GM10266 (cell line): ENCODE measurements at regions not wholly inside any gene's neighbourhood (a gene's known extent, or its start where the extent isn't known, plus 50 kb on each side); places are given as distances from the start of the nearest gene placed in this dataset.
A peak's percentile ranks its signal among the peaks of the same experiment; 100 is the strongest.

Source experiments
- DNase-seq: peaks from one replicate; pipeline ENCODE4 v3.0.0; 2012; ENCODE audit errors: extremely low spot score
- TF ChIP-seq, protein P1 (sequence below): IDR thresholded peaks from 2 replicates; pipeline ENCODE4 v1.5.1; 2012; ENCODE audit warnings: mild to moderate bottlenecking, low read depth; ENCODE audit not compliant: control insufficient read depth, insufficient read depth; ENCODE audit errors: missing control alignments

- no peak for DNase-seq
- TF ChIP-seq, protein P1, sequence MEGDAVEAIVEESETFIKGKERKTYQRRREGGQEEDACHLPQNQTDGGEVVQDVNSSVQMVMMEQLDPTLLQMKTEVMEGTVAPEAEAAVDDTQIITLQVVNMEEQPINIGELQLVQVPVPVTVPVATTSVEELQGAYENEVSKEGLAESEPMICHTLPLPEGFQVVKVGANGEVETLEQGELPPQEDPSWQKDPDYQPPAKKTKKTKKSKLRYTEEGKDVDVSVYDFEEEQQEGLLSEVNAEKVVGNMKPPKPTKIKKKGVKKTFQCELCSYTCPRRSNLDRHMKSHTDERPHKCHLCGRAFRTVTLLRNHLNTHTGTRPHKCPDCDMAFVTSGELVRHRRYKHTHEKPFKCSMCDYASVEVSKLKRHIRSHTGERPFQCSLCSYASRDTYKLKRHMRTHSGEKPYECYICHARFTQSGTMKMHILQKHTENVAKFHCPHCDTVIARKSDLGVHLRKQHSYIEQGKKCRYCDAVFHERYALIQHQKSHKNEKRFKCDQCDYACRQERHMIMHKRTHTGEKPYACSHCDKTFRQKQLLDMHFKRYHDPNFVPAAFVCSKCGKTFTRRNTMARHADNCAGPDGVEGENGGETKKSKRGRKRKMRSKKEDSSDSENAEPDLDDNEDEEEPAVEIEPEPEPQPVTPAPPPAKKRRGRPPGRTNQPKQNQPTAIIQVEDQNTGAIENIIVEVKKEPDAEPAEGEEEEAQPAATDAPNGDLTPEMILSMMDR: no peak
Measured at GRCh38 chr2:163157891-163158496, 319.4 kb upstream of the KCNH7 start.

DNA sequence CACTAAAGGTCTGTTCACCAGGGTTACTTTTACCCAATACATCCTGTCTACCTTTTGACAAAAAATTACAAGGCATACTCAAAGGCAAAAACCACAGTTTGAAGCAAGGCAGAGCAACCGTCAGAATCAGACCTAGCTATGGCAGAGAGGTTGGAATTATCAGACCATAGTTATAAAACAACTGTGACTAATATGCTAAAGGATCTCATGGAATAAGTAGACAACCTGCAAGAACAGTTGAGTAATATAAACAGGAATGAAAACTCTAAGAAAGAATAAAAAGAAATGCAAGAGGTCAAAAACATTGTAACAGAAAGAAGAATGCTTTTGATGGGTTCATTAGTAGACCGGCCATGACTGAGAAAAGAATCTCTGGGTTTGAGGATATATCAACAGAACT lies 318.8 kb upstream of the KCNH7 start:
- TF ChIP-seq, protein P1: no peak
- DNase-seq: no peak

DNA sequence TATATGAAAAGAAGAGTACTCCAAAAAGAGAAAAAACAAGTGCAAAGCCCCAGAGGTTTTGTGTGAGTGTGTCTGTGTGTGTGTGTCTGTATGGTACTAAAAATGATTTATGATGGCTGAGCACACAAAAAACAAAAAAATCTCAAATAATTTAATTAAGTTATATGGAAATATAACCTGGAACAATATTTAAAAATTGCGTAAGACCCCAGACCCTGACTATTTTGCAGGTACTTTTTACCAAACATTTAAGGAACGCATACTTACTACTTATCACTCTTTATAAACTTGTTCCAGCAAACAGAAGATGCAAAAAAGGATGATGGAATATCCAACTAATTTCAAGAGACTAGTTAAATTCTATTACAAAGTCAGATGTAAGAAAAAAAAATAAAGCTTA lies 317.4 kb upstream of the KCNH7 start:
- DNase-seq: no peak
- TF ChIP-seq, protein P1: no peak

GRCh38 chr2:163155279-163155883 lies 316.8 kb upstream of the KCNH7 start:
- peak; percentile 17 for DNase-seq
- TF ChIP-seq, protein P1: peak; percentile 38

GRCh38 chr2:163142618-163143017 lies 304.1 kb upstream of the KCNH7 start:
- no peak for DNase-seq
- TF ChIP-seq, protein P1: no peak

- TF ChIP-seq, protein P1: no peak
- no peak for DNase-seq
Measured at GRCh38 chr2:163138947-163139346, 300.4 kb upstream of the KCNH7 start.

- TF ChIP-seq, protein P1: no peak
- no peak for DNase-seq
Measured at GRCh38 chr2:163135256-163135655, 296.7 kb upstream of the KCNH7 start.
